ENCODE measurements at regions not wholly inside any gene's neighbourhood (a gene's known extent, or its start where the extent isn't known, plus 50 kb on each side); places are given as distances from the start of the nearest gene placed in this dataset.

DNA sequence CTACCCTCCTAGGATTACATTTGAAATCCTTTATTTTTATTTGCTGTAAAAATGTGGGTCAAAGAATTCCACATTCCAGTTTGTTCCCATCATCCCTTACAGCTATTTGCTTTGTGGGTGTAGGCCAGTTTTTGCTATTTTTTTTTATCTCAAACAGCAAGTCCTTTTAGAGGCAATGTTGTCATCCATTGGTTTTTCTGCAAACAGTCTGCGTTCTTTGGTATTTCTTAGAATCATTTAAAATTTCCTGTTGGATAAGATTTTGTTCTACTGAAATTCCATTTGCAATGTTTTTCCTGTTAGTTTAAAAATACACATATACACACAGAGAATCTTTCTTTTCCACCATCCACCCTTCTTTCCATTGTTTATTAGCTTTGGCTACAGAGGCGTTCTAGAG lies 53.3 kb upstream of the STK38L start:
- no peak overlapping the region for H3K4me3 Mint-ChIP-seq
- no peak overlapping the region for H3K27ac ChIP-seq (ENCODE audit: low read depth in 1 of 2, low read length in 2 of 2)
- H3K9me3 ChIP-seq (ENCODE audit: control insufficient read depth in 1 of 2, insufficient read depth in 1 of 2, low read length in 2 of 2) = no peaks in the 10 kb centered on the region
- TF ChIP-seq, protein P1, sequence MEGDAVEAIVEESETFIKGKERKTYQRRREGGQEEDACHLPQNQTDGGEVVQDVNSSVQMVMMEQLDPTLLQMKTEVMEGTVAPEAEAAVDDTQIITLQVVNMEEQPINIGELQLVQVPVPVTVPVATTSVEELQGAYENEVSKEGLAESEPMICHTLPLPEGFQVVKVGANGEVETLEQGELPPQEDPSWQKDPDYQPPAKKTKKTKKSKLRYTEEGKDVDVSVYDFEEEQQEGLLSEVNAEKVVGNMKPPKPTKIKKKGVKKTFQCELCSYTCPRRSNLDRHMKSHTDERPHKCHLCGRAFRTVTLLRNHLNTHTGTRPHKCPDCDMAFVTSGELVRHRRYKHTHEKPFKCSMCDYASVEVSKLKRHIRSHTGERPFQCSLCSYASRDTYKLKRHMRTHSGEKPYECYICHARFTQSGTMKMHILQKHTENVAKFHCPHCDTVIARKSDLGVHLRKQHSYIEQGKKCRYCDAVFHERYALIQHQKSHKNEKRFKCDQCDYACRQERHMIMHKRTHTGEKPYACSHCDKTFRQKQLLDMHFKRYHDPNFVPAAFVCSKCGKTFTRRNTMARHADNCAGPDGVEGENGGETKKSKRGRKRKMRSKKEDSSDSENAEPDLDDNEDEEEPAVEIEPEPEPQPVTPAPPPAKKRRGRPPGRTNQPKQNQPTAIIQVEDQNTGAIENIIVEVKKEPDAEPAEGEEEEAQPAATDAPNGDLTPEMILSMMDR (IDR thresholded peaks at IDR 0.05) = no peak
- POLR2A ChIA-PET = no interaction called here
- no peak for DNase-seq
- H3K27me3 Mint-ChIP-seq = no peaks in the 10 kb centered on the region
- H3K36me3 Mint-ChIP-seq (ENCODE audit: low read depth) = no peaks in the 10 kb centered on the region
- H3K9me3 Mint-ChIP-seq = no peaks in the 10 kb centered on the region
- intact Hi-C loops (cut with DNase I, micrococcal nuclease) = no loop called here
- H3K36me3 ChIP-seq (ENCODE audit: insufficient read depth, low read length) = no peaks in the 10 kb centered on the region
- no peak overlapping the region for H3K4me3 ChIP-seq (ENCODE audit: low read length)
- no peak for ATAC-seq (ENCODE audit: poor library complexity)
- no peaks in the 10 kb centered on the region for H3K27me3 ChIP-seq (ENCODE audit: control insufficient read depth in 1 of 2, insufficient read depth in 2 of 2, low read length in 2 of 2)
- no peaks in the 10 kb centered on the region for H3K4me1 Mint-ChIP-seq (ENCODE audit: low read depth)
- CTCF ChIA-PET = no interaction called here
- H3K27ac Mint-ChIP-seq = no peak overlapping the region
- H3K4me1 ChIP-seq (ENCODE audit: insufficient read depth, low read length) = no peaks in the 10 kb centered on the region

DNA sequence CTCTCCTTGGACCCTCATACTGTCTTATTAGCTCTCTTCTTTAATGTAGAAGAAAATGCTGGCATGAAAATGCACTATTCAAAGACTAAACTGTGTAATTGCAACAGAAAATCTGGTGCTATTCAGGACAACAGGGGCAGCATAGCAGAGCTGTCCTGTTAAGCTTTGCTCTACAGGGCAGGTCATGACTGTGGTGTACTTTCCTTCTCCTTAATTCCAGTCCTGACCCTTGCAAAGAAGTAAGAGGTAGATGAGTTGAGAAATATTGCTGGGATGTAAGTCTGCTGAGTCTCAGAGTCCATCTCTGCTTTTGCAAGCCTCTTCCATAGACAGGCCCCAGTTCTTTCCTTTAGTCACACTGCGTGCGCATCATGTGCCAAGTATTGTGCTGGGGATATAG lies 52.6 kb upstream of the STK38L start:
- ATAC-seq (ENCODE audit: poor library complexity) = no peak
- no peaks in the 10 kb centered on the region for H3K9me3 Mint-ChIP-seq
- Histone ChIP-seq H3K4me1 (ENCODE audit: insufficient read depth, low read length) (no peaks in the 10 kb centered on the region), H3K36me3 (ENCODE audit: insufficient read depth, low read length) (no peaks in the 10 kb centered on the region), H3K9me3 (ENCODE audit: control insufficient read depth in 1 of 2, insufficient read depth in 1 of 2, low read length in 2 of 2) (no peaks in the 10 kb centered on the region), H3K4me3 (ENCODE audit: low read length) (no peak overlapping the region), H3K27me3 (ENCODE audit: control insufficient read depth in 1 of 2, insufficient read depth in 2 of 2, low read length in 2 of 2) (no peaks in the 10 kb centered on the region), H3K27ac (ENCODE audit: low read depth in 1 of 2, low read length in 2 of 2) (no peak overlapping the region)
- CTCF ChIA-PET = no interaction called here
- POLR2A ChIA-PET = no interaction called here
- no peak overlapping the region for H3K4me3 Mint-ChIP-seq
- H3K36me3 Mint-ChIP-seq (ENCODE audit: low read depth) = no peaks in the 10 kb centered on the region
- no peak overlapping the region for H3K27ac Mint-ChIP-seq
- H3K4me1 Mint-ChIP-seq (ENCODE audit: low read depth) = no peaks in the 10 kb centered on the region
- no peak for DNase-seq
- intact Hi-C loops (cut with DNase I, micrococcal nuclease) = no loop called here
- no peaks in the 10 kb centered on the region for H3K27me3 Mint-ChIP-seq
- TF ChIP-seq, protein P1 (IDR thresholded peaks at IDR 0.05) = no peak

DNA sequence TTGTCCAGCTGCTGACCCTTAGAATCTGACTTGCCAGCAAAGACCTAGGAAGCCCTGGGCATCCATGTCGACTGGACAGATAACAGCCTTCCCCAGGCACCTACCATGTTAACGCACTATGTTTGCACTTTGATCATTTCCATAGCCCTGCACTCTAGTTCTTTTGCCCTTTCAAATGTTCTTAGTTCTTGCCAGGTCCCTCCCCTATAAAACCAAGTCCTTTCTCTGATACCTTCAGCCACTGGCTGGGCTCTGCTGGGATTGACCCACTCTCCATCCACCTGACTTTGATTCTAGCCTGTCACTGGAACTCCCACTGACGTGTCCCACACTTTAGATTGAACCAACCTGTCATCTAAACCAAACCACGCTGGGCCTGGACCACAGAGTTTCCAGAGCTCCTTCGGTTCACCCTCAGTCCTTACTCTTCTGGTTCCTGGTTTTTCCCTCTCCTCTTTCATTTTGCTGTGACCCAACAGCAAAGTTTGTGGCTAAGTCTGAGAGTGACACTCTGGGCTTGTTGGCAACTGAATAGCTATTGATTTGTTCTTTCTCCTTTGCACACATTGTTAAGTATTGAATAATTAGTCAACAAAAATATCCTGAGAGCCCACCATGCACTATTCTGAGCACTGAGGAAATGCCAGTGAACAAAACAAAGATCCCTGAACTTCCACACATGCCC lies 51.8 kb upstream of the STK38L start:
- Histone ChIP-seq H3K36me3 (ENCODE audit: insufficient read depth, low read length) (no peaks in the 10 kb centered on the region), H3K9me3 (ENCODE audit: control insufficient read depth in 1 of 2, insufficient read depth in 1 of 2, low read length in 2 of 2) (no peaks in the 10 kb centered on the region), H3K27ac (ENCODE audit: low read depth in 1 of 2, low read length in 2 of 2) (no peak overlapping the region), H3K4me3 (ENCODE audit: low read length) (no peak overlapping the region), H3K27me3 (ENCODE audit: control insufficient read depth in 1 of 2, insufficient read depth in 2 of 2, low read length in 2 of 2) (no peaks in the 10 kb centered on the region), H3K4me1 (ENCODE audit: insufficient read depth, low read length) (no peaks in the 10 kb centered on the region)
- Mint-ChIP-seq H3K4me1 (ENCODE audit: low read depth) (no peaks in the 10 kb centered on the region), H3K4me3 (no peak overlapping the region), H3K27ac (no peak overlapping the region), H3K9me3 (no peaks in the 10 kb centered on the region), H3K36me3 (ENCODE audit: low read depth) (no peaks in the 10 kb centered on the region), H3K27me3 (no peaks in the 10 kb centered on the region)
- ChIA-PET CTCF (no interaction called here), POLR2A (no interaction called here)
- ATAC-seq (ENCODE audit: poor library complexity) = no peak
- TF ChIP-seq, protein P1 (IDR thresholded peaks at IDR 0.05) = no peak
- DNase-seq = no peak
- intact Hi-C loops (cut with DNase I, micrococcal nuclease) = no loop called here
